Upper lobe of left lung (tissue), 6 donors: ENCODE measurements at regions not wholly inside any gene's neighbourhood (a gene's known extent, or its start where the extent isn't known, plus 50 kb on each side); places are given as distances from the start of the nearest gene placed in this dataset.

Experiments
- ATAC-seq, 2 donors: fragments of 200-7000 bp; cut with Tn5 transposase; one replicate each; pipeline ENCODE4 v1.9.1; 2022; ENCODE audit warnings: mild to moderate bottlenecking in 2 of 2, moderate library complexity in 2 of 2; ENCODE audit not compliant: low FRiP score in 2 of 2
- DNase-seq, 2 donors: peaks; one replicate each; pipeline ENCODE4 v3.0.0-alpha.2; 2019 to 2020
- H3K27ac ChIP-seq, 4 donors: fragments of 200-600 bp; sonication (generic); one replicate each; pipeline ENCODE4 v1.5.1; 2016 to 2019
- H3K27me3 ChIP-seq, 4 donors: fragments of 200-600 bp; sonication (generic); one replicate each; pipeline ENCODE4 v1.5.1; 2017 to 2019
- H3K36me3 ChIP-seq, 4 donors: fragments of 200-600 bp; sonication (generic); one replicate each; pipeline ENCODE4 v1.5.1; 2016 to 2019
- H3K4me1 ChIP-seq, 4 donors: fragments of 200-600 bp; sonication (generic); one replicate each; pipeline ENCODE4 v1.5.1; 2018 to 2019
- H3K4me3 ChIP-seq, 4 donors: fragments of 200-600 bp; sonication (generic); one replicate each; pipeline ENCODE4 v1.5.1; 2017 to 2019; ENCODE audit warnings: mild to moderate bottlenecking in 2 of 4, moderate library complexity in 1 of 4
- H3K9me3 ChIP-seq, 4 donors: fragments of 200-600 bp; sonication (generic); one replicate each; pipeline ENCODE4 v1.5.1; 2018 to 2019
- EP300 ChIP-seq, 4 donors: sonication (generic); formaldehyde crosslinking; IDR thresholded peaks; one replicate each; pipeline ENCODE4 v1.5.1; 2017; ENCODE audit warnings: antibody characterized with exemption in 4 of 4, control low read depth in 2 of 4
- POLR2A ChIP-seq, 4 donors: fragments of 450-650 bp; IDR thresholded peaks; one replicate each; pipeline ENCODE4 v1.5.1; 2016 to 2017; ENCODE audit warnings: antibody characterized with exemption in 4 of 4, mild to moderate bottlenecking in 2 of 4
- POLR2AphosphoS5 ChIP-seq, 2 donors: sonication (generic); formaldehyde crosslinking; IDR thresholded peaks; one replicate each; pipeline ENCODE4 v1.5.1; 2017; ENCODE audit warnings: antibody characterized with exemption in 2 of 2
- WGBS, 2 donors: methylation state at CpG; one replicate each; pipeline ENCODE4 v1.1.5; 2017 to 2018; 5-methylcytosine and 5-hydroxymethylcytosine counted together
- TF ChIP-seq, protein P1 (sequence below), 6 experiments: fragments of 450-650 bp in 4 of 6; fragments of 200-600 bp in 2 of 6; sonication (generic) in 2 of 6; IDR thresholded peaks; one replicate each; pipeline ENCODE4 v1.5.1; 2016 to 2019; ENCODE audit warnings: antibody characterized with exemption in 6 of 6
- donor health status: DM: no; HTN: no; CAD: no; lungs with moderate emphysema.
- donor health status: DM: no; HTN: yes; CAD: no; lungs with severe emphysema.

DNA sequence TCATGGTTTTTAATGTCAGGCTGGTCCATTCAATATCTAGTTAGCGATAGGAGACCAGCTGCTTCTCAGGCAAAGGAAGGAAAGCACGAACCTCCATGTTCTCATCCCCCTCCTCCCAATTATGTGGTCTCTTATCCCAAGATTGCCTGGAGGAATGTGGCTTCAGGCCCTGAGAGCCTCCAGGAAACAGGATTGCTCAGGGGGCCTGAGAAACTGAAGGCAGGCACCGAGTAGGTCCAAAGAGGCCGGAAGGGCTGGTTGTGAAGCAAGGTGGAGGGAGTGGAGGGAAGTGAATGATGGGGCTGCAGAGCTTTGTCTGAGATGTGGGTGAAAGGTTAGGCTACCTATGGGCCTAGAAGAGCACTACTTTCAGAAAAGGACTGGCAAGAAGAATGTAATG, 188.2 kb upstream of the DDHD1 start:
- Histone ChIP-seq H3K27me3 (no peaks in the 10 kb centered on the region), H3K27ac (no peak overlapping the region), H3K36me3 (no peaks in the 10 kb centered on the region), H3K4me1 (no peaks in the 10 kb centered on the region), H3K9me3 (no peaks in the 10 kb centered on the region), H3K4me3 (no peak overlapping the region)
- ATAC-seq (no peak), DNase-seq (no peak)
- 88 to 95% methylated on average over 4 of the region's 4 CpGs for WGBS, 2 donors
- TF ChIP-seq POLR2AphosphoS5 (IDR thresholded peaks at IDR 0.05) (no peak), EP300 (IDR thresholded peaks at IDR 0.05) (no peak), POLR2A (IDR thresholded peaks at IDR 0.05) (no peak)
- TF ChIP-seq, protein P1, sequence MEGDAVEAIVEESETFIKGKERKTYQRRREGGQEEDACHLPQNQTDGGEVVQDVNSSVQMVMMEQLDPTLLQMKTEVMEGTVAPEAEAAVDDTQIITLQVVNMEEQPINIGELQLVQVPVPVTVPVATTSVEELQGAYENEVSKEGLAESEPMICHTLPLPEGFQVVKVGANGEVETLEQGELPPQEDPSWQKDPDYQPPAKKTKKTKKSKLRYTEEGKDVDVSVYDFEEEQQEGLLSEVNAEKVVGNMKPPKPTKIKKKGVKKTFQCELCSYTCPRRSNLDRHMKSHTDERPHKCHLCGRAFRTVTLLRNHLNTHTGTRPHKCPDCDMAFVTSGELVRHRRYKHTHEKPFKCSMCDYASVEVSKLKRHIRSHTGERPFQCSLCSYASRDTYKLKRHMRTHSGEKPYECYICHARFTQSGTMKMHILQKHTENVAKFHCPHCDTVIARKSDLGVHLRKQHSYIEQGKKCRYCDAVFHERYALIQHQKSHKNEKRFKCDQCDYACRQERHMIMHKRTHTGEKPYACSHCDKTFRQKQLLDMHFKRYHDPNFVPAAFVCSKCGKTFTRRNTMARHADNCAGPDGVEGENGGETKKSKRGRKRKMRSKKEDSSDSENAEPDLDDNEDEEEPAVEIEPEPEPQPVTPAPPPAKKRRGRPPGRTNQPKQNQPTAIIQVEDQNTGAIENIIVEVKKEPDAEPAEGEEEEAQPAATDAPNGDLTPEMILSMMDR (IDR thresholded peaks at IDR 0.05): no peak

DNA sequence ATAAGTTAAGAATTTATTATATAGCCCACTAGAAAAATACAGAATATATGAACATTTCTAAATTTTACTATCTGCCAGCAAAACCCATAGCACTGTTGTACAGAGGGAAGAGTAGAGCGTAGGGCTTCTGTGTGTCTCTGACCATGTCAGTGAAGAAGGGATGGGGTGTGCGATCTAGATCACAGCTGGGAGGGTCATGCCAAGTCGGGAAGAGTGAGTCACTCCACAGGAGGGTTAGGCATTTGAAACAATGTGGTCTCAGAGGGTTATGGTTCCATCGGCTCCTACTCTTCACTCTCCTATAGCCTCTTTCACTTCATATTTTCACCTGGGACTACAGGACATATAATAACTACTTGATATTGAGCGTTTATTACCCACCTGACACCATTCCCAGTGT, 185.1 kb upstream of the DDHD1 start:
- Histone ChIP-seq H3K27ac (no peak overlapping the region), H3K4me3 (no peak overlapping the region), H3K27me3 (no peaks in the 10 kb centered on the region), H3K4me1 (no peaks in the 10 kb centered on the region), H3K9me3 (no peaks in the 10 kb centered on the region), H3K36me3 (no peaks in the 10 kb centered on the region)
- WGBS, 2 donors: 91 to 93% methylated on average over 5 of the region's 5 CpGs
- ATAC-seq (peak in 1 of 2 donors; percentile 66), DNase-seq (no peak)
- TF ChIP-seq POLR2AphosphoS5 (IDR thresholded peaks at IDR 0.05) (no peak), EP300 (IDR thresholded peaks at IDR 0.05) (no peak), POLR2A (IDR thresholded peaks at IDR 0.05) (no peak)
- TF ChIP-seq, protein P1 (IDR thresholded peaks at IDR 0.05): no peak

DNA sequence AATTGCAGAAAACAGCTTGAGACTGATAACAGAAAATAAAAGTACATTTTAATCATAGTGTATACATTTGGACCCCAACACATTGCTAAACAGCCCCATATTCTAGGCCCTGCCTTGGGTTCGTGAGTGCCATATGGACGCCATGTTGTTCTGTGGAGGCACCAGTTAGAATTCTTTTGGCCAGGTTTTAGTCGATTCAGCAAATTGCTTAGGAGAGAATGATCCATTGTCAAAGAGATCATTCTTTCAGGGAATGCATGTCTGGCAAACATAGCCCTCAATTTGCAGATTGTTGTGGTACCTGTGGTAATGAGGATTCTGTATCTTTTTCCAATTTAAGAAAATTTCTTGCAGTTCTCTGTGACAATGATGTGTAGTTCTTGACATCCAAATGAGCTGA, 183.6 kb upstream of the DDHD1 start:
- H3K27me3 ChIP-seq: no peaks in the 10 kb centered on the region
- no peak overlapping the region for H3K4me3 ChIP-seq
- TF ChIP-seq EP300 (IDR thresholded peaks at IDR 0.05): no peak
- TF ChIP-seq, protein P1 (IDR thresholded peaks at IDR 0.05): no peak
- no peak for TF ChIP-seq POLR2AphosphoS5 (IDR thresholded peaks at IDR 0.05)
- no peak for DNase-seq
- no peak for ATAC-seq
- no peaks in the 10 kb centered on the region for H3K4me1 ChIP-seq
- 95 to 98% methylated on average over 3 of the region's 3 CpGs for WGBS, 2 donors
- H3K36me3 ChIP-seq: no peaks in the 10 kb centered on the region
- no peaks in the 10 kb centered on the region for H3K9me3 ChIP-seq
- no peak overlapping the region for H3K27ac ChIP-seq

DNA sequence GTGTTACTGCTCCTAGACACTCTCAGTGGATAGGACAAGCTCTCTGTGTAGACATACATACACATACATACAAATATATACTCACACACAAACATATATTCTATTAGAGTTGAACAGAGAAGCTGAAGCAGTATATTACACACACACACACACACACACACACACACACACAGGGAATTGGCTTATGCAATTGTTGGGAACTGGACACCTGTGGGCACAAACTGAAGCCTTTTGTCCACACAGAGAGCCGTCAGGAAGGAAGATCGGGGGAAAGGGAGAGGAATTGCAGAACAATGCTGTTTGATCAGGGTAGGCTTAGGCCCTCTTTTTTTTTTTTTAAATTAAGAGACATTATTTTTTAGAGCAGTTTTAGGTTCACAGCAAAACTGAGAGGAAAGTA, 180.7 kb upstream of the DDHD1 start:
- Histone ChIP-seq H3K36me3 (no peaks in the 10 kb centered on the region), H3K9me3 (no peaks in the 10 kb centered on the region), H3K27me3 (no peaks in the 10 kb centered on the region), H3K4me1 (no peaks in the 10 kb centered on the region), H3K27ac (no peak overlapping the region), H3K4me3 (no peak overlapping the region)
- 83 to 88% methylated on average over 2 of the region's 2 CpGs for WGBS, 2 donors
- no peak for TF ChIP-seq EP300 (IDR thresholded peaks at IDR 0.05)
- TF ChIP-seq POLR2AphosphoS5 (IDR thresholded peaks at IDR 0.05): no peak
- TF ChIP-seq, protein P1 (IDR thresholded peaks at IDR 0.05): no peak
- TF ChIP-seq POLR2A (IDR thresholded peaks at IDR 0.05): no peak
- no peak for DNase-seq
- ATAC-seq: no peak

DNA sequence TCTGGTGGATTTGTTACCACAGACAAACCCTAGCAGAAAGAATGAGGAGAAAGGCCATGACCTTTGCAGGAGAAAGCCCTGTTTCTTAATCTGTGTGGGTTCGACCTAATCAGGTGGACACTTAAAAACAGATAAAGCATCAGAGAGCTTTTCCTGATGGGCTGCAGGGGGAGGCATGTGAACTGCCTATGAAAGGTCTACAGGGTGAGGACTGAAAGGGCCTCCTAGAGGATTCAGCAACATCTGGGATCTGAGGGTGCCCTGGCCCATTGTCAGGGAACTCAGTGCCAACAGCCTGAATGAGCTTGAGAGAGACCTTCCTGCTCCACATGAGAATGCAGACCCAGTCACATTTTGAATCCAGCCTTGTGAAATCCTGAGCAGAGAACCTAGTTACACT, 178.8 kb upstream of the DDHD1 start:
- WGBS, 2 donors: 71 to 86% methylated on average over 1 of the region's 1 CpG
- no peaks in the 10 kb centered on the region for H3K4me1 ChIP-seq
- TF ChIP-seq, protein P1 (IDR thresholded peaks at IDR 0.05): no peak
- TF ChIP-seq POLR2A (IDR thresholded peaks at IDR 0.05): no peak
- no peak for TF ChIP-seq POLR2AphosphoS5 (IDR thresholded peaks at IDR 0.05)
- no peak for TF ChIP-seq EP300 (IDR thresholded peaks at IDR 0.05)
- ATAC-seq: no peak
- no peaks in the 10 kb centered on the region for H3K27me3 ChIP-seq
- no peak overlapping the region for H3K27ac ChIP-seq
- no peaks in the 10 kb centered on the region for H3K36me3 ChIP-seq
- no peak for DNase-seq
- no peak overlapping the region for H3K4me3 ChIP-seq
- H3K9me3 ChIP-seq: no peaks in the 10 kb centered on the region
